Mesendoderm (in vitro differentiated cells): ENCODE measurements at regions not wholly inside any gene's neighbourhood (a gene's known extent, or its start where the extent isn't known, plus 50 kb on each side); places are given as distances from the start of the nearest gene placed in this dataset.

Source experiments
- DNase-seq: peaks from one replicate; pipeline ENCODE4 v3.0.0; 2013
- H2AK5ac ChIP-seq: 2 replicates; pipeline ENCODE4 v1.6.1; 2013; ENCODE audit warnings: low read length, inconsistent platforms
- H2BK120ac ChIP-seq: 2 replicates; pipeline ENCODE4 v1.6.1; 2013; ENCODE audit warnings: low read depth, mild to moderate bottlenecking, low read length, moderate library complexity, mixed read lengths
- H2BK15ac ChIP-seq: replicated peaks from 2 replicates; pipeline ENCODE4 v1.6.1; 2013; ENCODE audit warnings: low read depth, mild to moderate bottlenecking, moderate library complexity
- H2BK5ac ChIP-seq: 2 replicates; pipeline ENCODE4 v1.6.1; 2013; ENCODE audit warnings: low read length, inconsistent platforms
- H3K18ac ChIP-seq: 2 replicates; pipeline ENCODE4 v1.6.1; 2013; ENCODE audit warnings: mild to moderate bottlenecking, low read length, mixed read lengths
- H3K23ac ChIP-seq: one replicate; pipeline ENCODE4 v1.6.1; 2013; ENCODE audit warnings: low read length
- H3K27ac ChIP-seq: 2 replicates; pipeline ENCODE4 v1.5.1; 2013; ENCODE audit warnings: low read depth, mild to moderate bottlenecking, inconsistent platforms, low read length, moderate library complexity
- H3K27me3 ChIP-seq: 2 replicates; pipeline ENCODE4 v1.6.1; 2013; ENCODE audit warnings: low read length, control low read depth, mild to moderate bottlenecking, inconsistent platforms; ENCODE audit not compliant: insufficient read depth, poor library complexity
- H3K36me3 ChIP-seq: 2 replicates; pipeline ENCODE4 v1.6.1; 2013; ENCODE audit warnings: low read length, inconsistent platforms; ENCODE audit not compliant: control insufficient read depth, insufficient read depth
- H3K4ac ChIP-seq: one replicate; pipeline ENCODE4 v1.6.1; 2013; ENCODE audit warnings: low read depth, mild to moderate bottlenecking, low read length, moderate library complexity
- H3K4me1 ChIP-seq: 2 replicates; pipeline ENCODE4 v1.6.1; 2013; ENCODE audit warnings: low read depth, low read length, inconsistent platforms; ENCODE audit not compliant: control insufficient read depth
- H3K4me2 ChIP-seq: 2 replicates; pipeline ENCODE4 v1.6.1; 2013; ENCODE audit warnings: low read length
- H3K4me3 ChIP-seq: 2 replicates; pipeline ENCODE4 v1.5.1; 2013; ENCODE audit warnings: mild to moderate bottlenecking, low read length
- H3K56ac ChIP-seq: one replicate; pipeline ENCODE4 v1.6.1; 2013; ENCODE audit warnings: low read length
- H3K79me1 ChIP-seq: 2 replicates; pipeline ENCODE4 v1.6.1; 2013; ENCODE audit warnings: low read length, inconsistent platforms
- H3K79me2 ChIP-seq: 2 replicates; pipeline ENCODE4 v1.6.1; 2013; ENCODE audit warnings: mild to moderate bottlenecking, low read length; ENCODE audit not compliant: control insufficient read depth, insufficient read depth
- H3K9ac ChIP-seq: 2 replicates; pipeline ENCODE4 v1.6.1; 2013; ENCODE audit warnings: low read length, inconsistent platforms
- H4K5ac ChIP-seq: one replicate; pipeline ENCODE4 v1.6.1; 2013; ENCODE audit warnings: low read length
- H4K8ac ChIP-seq: one replicate; pipeline ENCODE4 v1.6.1; 2013; ENCODE audit warnings: low read depth, mild to moderate bottlenecking, control low read depth, low read length, moderate library complexity
- WGBS: extraction: QIAGEN DNeasy Blood & Tissue Kit; methylation state at CpG from one replicate; pipeline ENCODE4 v1.1.7; 2013; ENCODE audit warnings: low lambda C conversion rate, missing lambda C conversion rate; ENCODE audit not compliant: insufficient coverage; ENCODE audit errors: extremely low coverage; 5-methylcytosine and 5-hydroxymethylcytosine counted together

DNA sequence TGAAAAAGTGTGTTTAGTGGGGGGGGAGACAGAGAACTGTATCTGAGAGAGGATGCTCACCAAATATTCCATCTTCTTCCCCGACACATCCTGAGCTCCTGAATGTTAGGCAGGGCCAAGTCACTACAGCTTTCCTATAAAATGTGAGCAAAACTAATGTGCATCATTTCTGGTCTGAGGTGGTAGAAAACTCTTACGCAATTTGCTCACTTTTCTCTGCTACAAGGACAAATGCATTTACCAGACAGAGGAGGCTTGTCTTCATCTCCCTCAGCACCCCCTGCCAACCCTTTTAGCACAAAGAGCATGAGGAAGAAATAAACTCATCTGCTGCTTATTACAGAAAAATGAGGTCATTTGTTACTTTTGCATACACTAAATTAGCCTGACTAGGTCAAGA, 554.0 kb downstream of the RNF144A start:
- H4K5ac ChIP-seq, result no peak overlapping the region
- no peaks in the 10 kb centered on the region for H3K36me3 ChIP-seq
- peaks cover 2% of the 10 kb centered on the region for H3K4me1 ChIP-seq
- no peak overlapping the region for H3K27ac ChIP-seq
- no peak overlapping the region for H3K9ac ChIP-seq
- no peak overlapping the region for H3K18ac ChIP-seq
- no peak overlapping the region for H3K56ac ChIP-seq
- H3K4me3 ChIP-seq, result no peak overlapping the region
- no peak overlapping the region for H3K4me2 ChIP-seq
- no peak for DNase-seq
- H3K79me2 ChIP-seq, result no peaks in the 10 kb centered on the region
- H2BK5ac ChIP-seq, result no peak overlapping the region
- no peak overlapping the region for H4K8ac ChIP-seq
- no peak overlapping the region for H3K23ac ChIP-seq
- no peak overlapping the region for H2AK5ac ChIP-seq
- no peak overlapping the region for H3K4ac ChIP-seq
- WGBS, result no CpG with 5 or more reads among the region's 2 CpGs
- no peak overlapping the region for H2BK120ac ChIP-seq
- no peaks in the 10 kb centered on the region for H3K27me3 ChIP-seq
- H3K79me1 ChIP-seq, result no peaks in the 10 kb centered on the region
- no peak overlapping the region for H2BK15ac ChIP-seq

DNA sequence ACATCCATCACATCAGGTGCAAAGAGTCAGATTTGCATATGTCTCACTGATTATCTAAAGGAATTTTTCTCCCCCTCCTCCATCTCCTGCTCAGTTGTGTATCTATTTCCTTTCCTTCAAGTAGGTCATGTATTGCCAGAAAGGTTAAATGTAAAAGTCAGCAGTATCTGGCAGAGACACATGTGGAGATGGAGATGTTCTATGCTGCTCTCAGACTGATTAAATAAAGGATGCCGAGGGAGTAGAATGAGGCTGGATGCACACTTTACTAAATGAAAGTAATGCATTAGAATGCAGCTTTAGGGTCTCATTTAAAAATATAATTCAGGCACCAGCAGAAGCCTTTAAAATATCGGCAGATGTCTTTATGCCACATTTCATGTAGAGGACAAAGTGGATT, 555.3 kb downstream of the RNF144A start:
- H3K4me3 ChIP-seq, result no peak overlapping the region
- H4K5ac ChIP-seq, result no peak overlapping the region
- H3K79me1 ChIP-seq, result no peaks in the 10 kb centered on the region
- no peak overlapping the region for H2BK5ac ChIP-seq
- H3K56ac ChIP-seq, result no peak overlapping the region
- no peak overlapping the region for H2BK15ac ChIP-seq
- H3K4me2 ChIP-seq, result no peak overlapping the region
- peaks cover 2% of the 10 kb centered on the region for H3K4me1 ChIP-seq
- no peak overlapping the region for H2AK5ac ChIP-seq
- H3K23ac ChIP-seq, result no peak overlapping the region
- no CpG with 5 or more reads among the region's 2 CpGs for WGBS
- no peak overlapping the region for H2BK120ac ChIP-seq
- DNase-seq, result no peak
- H4K8ac ChIP-seq, result no peak overlapping the region
- H3K79me2 ChIP-seq, result no peaks in the 10 kb centered on the region
- no peak overlapping the region for H3K18ac ChIP-seq
- H3K36me3 ChIP-seq, result no peaks in the 10 kb centered on the region
- no peaks in the 10 kb centered on the region for H3K27me3 ChIP-seq
- no peak overlapping the region for H3K9ac ChIP-seq
- no peak overlapping the region for H3K4ac ChIP-seq
- H3K27ac ChIP-seq, result no peak overlapping the region

DNA sequence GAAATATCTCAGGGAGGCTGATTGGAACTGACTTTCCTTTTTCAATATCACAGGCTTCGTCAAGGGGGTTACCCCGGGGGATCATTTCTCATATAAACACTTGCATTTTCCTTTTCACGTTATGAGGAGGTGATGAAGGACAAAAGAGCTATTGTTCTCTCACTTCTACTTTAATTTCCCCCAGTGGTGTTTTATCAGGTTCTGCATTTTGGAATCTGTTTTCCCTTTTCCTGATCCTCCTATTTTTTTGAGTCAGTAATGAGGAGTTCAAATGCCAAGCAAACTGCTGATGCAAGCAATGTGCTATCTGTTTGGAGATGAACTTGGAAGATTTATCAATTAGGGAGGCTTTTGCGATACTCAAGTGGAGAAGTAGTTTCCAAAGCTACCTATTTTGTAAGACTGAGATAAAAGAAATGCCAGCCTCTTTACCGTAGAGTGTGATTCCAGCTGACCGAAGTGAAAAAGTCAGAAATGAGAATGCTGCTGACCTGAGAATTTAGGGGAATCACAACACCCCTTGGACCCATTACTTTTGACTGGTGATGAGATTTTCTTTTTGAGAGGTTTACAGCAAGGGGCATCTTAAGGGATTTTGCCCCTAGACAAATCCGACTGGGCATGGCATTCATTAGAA, 556.0 kb downstream of the RNF144A start:
- no peak overlapping the region for H3K18ac ChIP-seq
- no peak overlapping the region for H3K56ac ChIP-seq
- WGBS, result no CpG with 5 or more reads among the region's 7 CpGs

DNA sequence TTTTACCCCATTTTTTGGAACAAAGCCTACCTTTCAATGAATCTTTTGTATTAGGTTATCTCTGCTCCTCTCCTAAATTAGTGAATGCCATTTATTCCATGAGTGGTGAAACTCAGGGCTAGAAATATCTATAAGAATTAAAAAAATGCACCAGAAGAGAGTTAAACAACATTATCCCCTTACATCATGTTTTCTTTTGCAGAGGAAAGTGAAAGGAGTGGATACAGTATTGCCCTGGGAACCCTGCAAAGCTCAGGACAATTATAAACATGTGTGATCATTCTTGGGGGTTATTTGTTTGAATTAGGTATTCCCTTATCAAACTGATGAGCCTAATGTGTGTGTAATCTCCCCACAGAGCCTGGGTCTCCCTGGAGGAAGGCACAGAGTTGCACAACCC, 559.2 kb downstream of the RNF144A start:
- Histone ChIP-seq H3K4me1 (no peaks in the 10 kb centered on the region), H2AK5ac (no peak overlapping the region), H3K56ac (no peak overlapping the region), H3K23ac (no peak overlapping the region), H3K27me3 (no peaks in the 10 kb centered on the region), H3K9ac (no peak overlapping the region), H3K4me2 (no peak overlapping the region), H3K4me3 (no peak overlapping the region), H3K36me3 (no peaks in the 10 kb centered on the region), H4K5ac (no peak overlapping the region), H3K79me2 (no peaks in the 10 kb centered on the region), H2BK15ac (no peak overlapping the region), H3K18ac (no peak overlapping the region), H2BK5ac (no peak overlapping the region), H4K8ac (no peak overlapping the region), H2BK120ac (no peak overlapping the region), H3K4ac (no peak overlapping the region), H3K79me1 (no peaks in the 10 kb centered on the region), H3K27ac (no peak overlapping the region)
- DNase-seq, result no peak

More for the DNA sequence above, 556.0 kb downstream of the RNF144A start:
- Histone ChIP-seq H2BK120ac (no peak overlapping the region), H3K27ac (no peak overlapping the region), H3K4me3 (no peak overlapping the region), H2BK5ac (no peak overlapping the region), H3K79me2 (no peaks in the 10 kb centered on the region), H3K9ac (no peak overlapping the region), H3K36me3 (no peaks in the 10 kb centered on the region), H3K4me1 (no peaks in the 10 kb centered on the region), H3K27me3 (no peaks in the 10 kb centered on the region), H2AK5ac (no peak overlapping the region), H3K79me1 (no peaks in the 10 kb centered on the region), H3K4me2 (no peak overlapping the region), H3K4ac (no peak overlapping the region), H3K23ac (no peak overlapping the region), H4K8ac (peak overlapping the region; percentile 56), H2BK15ac (no peak overlapping the region), H4K5ac (no peak overlapping the region)
- DNase-seq, result no peak

DNA sequence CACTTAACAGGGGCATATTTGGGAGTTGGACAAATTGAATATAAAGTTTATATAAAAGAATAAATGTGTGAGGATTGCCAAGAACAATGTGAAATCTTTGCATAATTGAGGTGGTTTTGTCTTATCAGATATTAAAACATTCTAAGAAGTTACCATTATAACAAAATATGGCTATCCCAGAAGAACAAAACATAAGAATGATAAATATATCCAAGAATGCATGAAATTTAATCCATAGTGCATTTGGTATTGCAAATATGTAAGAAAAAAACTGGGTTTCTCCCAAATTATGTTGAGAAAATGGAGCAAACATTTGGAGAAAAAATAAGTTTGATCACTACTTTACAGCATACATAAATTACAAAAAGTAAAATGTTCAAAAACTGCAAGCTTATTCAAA, 562.4 kb downstream of the RNF144A start:
- H3K27ac ChIP-seq, result no peak overlapping the region

DNA sequence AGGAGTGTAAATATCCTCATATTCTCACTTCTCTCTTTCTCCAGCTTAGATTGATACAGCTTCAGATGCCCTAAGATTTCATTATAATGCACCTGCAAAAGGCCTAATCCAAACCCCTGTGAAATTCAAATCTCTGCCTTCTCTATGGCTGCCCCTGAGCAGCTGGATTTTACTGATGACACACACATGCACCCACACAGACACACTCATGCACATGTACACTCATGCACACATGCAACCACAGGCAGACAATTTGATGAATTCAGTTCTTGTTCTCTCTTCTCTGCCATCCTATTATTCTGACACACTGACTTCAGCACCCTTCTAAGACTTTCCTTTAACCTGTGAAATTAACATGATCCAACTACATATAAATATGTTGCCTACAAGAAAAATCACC, 563.2 kb downstream of the RNF144A start:
- Histone ChIP-seq H3K27me3 (no peaks in the 10 kb centered on the region), H4K5ac (no peak overlapping the region), H3K27ac (no peak overlapping the region), H3K23ac (no peak overlapping the region), H3K4me2 (no peak overlapping the region), H3K56ac (no peak overlapping the region), H2BK15ac (no peak overlapping the region), H3K36me3 (no peaks in the 10 kb centered on the region), H3K4me1 (no peaks in the 10 kb centered on the region), H3K4ac (no peak overlapping the region), H2AK5ac (no peak overlapping the region), H2BK120ac (no peak overlapping the region), H3K4me3 (no peak overlapping the region), H3K79me1 (no peaks in the 10 kb centered on the region), H3K9ac (no peak overlapping the region), H2BK5ac (no peak overlapping the region), H4K8ac (no peak overlapping the region), H3K18ac (no peak overlapping the region), H3K79me2 (no peaks in the 10 kb centered on the region)
- no peak for DNase-seq

More for the DNA sequence above, 562.4 kb downstream of the RNF144A start:
- Histone ChIP-seq H3K23ac (no peak overlapping the region), H3K4me2 (no peak overlapping the region), H3K9ac (no peak overlapping the region), H4K5ac (no peak overlapping the region), H2AK5ac (no peak overlapping the region), H2BK5ac (no peak overlapping the region), H3K79me2 (no peaks in the 10 kb centered on the region), H3K56ac (no peak overlapping the region), H4K8ac (no peak overlapping the region), H2BK120ac (no peak overlapping the region), H3K27me3 (no peaks in the 10 kb centered on the region), H3K79me1 (no peaks in the 10 kb centered on the region), H3K4ac (no peak overlapping the region), H3K18ac (no peak overlapping the region), H3K4me1 (no peaks in the 10 kb centered on the region), H3K36me3 (no peaks in the 10 kb centered on the region), H2BK15ac (no peak overlapping the region), H3K4me3 (no peak overlapping the region)
- DNase-seq, result no peak
